ENCODE measurements at regions not wholly inside any gene's neighbourhood (a gene's known extent, or its start where the extent isn't known, plus 50 kb on each side); places are given as distances from the start of the nearest gene placed in this dataset.
"Not testable (repeated sequence)": the region's sequence is repeated elsewhere in the genome, so short reads cannot be mapped to it uniquely, and the experiment has no call there.

DNA sequence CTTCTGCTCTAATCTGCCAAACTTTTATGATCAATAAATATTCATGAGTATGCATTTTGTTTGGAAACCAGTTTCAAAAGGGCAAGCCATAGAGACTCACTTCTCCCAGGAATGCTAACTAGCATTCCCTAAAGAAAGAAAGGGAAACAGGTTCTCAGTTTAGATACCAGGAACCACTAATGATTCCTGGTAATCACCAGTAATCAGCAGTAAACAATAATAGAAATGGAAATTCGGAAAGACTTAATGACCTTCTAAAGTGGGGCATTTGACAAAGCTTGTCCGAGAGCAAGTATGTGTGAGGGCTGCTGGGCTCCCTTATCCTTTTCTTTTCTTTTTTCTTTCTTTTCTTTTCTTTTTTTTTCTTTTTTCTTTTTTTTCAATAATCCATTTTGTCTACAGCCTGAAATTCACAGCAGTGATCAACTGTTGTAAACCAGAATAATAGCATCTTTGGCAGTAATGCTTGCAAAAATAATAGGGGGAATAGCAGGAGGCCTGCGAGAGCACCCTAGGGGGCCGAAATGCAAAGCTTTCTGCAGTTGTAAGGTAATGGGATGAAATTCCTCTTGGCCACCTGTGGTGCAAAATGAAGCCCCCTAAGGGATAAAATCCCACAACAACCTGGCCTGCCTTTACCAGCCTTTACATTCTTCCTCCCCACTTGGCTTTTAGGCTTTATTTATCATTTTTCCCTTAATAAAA, 253.2 kb downstream of the ZPLD1 start:
- no peak for DNase-seq

DNA sequence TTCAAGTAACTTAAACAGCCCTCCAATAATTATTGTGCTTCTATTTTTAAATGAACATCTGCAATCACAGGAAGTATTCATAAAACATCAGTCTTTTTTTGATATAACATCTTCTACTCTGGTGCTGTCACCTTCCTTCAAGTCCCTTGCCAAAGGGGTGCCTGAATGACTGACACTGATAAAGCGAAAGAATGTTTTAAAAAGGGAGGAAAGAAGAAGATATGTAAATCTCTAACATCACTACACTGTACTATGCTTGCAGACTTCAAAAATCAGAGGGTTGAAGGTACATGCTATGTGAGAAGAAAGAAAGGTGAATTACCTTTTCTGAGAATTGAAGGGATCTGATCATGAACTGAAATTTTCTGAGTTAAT, 253.7 kb downstream of the ZPLD1 start:
- no peak for DNase-seq

DNA sequence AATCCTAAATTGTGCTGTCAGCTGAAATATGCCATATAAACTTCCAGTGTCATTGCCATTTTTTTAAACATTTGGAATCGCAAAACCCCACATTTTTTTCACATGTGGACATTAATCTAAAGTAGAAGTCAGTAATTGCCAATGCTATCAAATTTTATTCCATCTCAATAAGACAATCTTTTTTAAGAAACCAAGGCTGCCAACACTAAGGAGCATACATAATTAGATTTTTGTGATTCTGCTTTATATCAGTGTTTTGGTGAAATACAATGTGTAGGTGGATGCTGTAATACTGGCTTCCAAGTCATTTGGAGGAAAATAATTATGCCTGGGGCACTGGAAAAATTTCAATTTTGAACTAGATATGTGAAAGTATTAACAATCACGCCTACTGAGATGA, 256.7 kb downstream of the ZPLD1 start:
- DNase-seq, result no peak

DNA sequence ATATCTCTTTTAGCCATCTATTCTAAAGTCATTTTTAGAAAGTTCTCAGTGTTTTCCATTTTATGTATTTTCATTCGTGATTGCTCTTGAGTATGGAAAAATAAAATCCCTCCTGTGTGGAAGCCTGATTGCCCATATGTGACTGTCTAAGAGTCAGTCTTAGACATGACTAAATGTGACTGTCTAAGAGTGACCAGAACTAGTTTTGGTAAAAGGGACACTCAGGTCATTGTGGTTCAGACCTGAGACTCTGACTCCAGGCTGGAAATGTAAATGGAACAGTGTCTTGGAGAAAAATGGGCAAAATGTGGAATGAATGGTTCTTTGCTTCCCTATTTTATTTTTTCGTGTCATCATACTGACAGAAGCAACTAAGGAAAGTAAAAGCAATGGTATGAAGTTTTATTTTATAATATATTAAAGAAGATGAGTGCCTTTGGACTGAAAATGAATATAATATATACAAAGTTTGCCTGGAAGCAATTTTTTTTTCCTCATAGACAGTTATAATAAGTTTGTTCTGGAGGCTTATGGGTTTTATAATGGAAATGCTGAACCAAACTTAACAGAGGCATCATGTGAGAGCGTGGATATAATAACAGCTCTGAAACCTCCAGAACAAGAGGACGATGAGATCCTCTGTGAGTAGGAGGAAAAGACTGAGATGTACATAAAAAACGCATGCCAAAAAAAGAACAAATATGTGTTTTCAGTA, 264.4 kb downstream of the ZPLD1 start:
- DNase-seq, result no peak

DNA sequence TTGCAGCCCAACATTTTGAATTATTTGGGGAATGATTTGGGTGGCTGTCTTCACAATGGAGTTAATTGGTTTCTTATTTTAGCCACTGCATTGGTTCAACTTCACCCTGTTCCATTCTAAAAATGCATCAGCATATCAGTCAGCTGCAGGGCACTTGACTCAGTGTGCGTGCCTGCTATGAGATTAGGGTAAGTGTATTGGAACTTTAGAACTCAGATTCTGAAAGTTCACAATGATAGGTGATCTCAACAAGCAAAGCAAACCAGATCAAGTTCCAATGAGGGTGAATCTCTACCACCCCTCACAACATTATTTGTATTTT, 265.0 kb downstream of the ZPLD1 start:
- no peak for DNase-seq

DNA sequence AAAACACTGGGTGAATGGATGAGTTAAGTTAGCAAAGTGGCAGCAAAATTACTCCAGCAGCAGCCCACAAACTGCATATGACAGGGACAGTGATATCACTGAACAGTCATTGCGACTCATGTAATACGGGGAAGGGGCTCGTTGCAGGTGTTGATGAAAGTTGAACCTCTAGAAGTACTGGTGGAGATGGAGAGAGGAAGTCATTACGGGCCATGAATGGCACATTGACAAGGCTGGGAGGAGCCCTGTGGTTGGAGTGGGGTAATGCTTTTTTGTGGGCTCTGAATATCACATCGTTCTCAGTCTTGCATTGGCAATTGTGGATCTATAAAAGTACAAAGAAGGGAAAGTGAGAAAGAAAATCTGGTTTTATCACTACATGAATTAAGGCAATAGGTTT, 278.1 kb downstream of the ZPLD1 start:
- no peak for DNase-seq

DNA sequence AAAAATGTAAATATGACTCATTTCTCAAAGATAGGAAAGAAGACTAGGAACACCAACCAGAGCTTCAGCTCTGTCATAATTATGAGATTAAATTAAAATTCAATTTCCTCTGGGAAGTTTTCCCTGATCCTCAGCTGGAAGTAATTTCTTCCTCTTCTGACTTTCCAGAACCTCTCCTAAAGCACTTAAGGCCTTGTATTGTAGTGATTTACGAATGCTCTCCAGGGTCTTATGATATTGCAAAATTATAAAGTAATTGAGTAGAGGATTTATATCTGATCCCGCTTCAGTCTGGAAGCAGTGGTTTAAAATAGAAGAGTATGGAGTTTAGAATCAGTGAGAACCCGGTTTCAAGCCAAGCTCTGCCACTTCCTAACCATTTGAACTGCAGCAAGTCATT, 279.8 kb downstream of the ZPLD1 start:
- no peak for DNase-seq

DNA sequence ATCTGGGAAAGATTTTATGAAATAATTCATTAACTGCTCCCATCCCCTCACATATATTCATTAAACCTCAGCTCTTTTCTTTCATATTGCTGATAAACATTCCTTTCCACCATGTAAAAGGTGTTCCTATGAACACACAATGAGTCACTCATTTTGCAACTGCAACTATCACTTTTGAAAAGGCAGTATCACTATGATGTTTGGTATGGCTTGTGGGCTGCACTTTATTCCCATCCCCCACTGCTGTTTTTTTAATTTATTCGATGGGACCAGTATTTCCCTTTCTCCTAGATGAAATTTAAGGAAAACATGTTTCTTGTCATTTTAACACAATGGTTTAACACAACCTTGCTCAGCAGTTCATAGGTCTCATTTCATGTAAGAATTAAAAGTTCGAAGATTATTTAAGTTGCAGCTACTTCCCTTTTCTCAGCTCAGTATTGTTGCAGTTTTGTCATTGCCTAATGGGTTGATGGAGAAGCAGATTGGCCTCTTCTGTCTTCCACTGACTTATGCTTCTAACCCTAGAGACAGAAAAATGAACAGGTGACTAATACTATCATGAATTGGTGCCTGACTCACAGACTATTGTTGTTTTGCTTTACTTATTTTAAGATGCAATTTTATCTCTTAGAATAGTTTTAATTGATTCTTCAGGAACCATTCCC, 280.3 kb downstream of the ZPLD1 start:
- DNase-seq, result no peak

DNA sequence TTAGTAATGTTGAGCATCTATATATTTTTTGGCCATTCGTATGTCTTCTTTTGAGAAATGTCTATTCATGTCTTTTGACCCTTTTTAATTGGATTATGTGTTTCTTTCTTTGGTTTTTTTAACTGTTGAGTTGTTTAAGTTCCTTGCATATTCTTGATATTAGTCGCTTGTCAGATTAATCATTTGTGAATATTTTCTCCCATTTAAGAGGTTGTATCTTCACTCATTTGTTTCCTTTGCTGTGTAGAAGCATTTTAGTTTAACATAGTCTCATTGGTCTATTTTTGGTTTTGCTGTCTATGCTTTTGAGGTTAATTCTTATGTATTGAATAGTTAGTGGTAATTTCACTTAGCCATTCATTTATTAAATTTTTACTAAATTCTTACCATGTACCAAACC, 283.8 kb downstream of the ZPLD1 start:
- no peak for DNase-seq

DNA sequence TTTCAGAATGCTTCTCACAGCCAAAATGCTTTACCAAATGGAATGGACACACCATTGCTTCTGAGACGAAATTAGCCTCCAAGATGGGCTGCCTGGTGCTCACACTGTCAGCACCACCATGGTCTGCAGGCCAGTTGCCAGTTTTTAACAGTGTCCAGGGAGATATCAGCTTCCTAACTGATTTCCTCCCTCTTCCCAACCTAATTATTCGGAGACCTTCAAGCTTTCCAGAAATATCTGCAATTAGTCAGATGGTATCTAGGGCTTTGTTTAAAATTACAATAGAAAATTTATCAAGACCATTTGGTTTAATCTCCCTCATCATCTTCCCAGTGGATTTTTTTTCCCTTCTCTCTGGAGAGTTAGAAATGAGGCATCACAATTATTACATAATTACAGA, 287.5 kb downstream of the ZPLD1 start:
- DNase-seq, result no peak

DNA sequence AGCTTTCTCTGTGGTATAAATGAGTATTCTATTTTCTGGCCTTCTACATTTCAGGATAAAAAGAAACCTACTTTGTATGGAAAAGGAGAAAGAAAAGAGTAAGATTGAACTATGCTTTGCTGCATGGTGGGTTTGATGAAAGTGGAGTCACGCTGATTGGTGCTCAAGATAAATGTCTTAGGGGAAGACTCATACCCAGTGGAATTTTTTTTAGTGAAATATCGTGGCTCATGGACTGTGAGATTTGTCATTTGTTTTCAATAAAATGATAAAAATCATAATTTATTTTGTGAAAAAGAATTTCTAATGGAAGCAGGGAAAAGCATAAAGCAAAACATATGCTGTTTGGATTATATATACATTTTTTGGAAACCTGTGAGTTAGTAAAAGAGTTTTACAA, 292.5 kb downstream of the ZPLD1 start:
- no peak for DNase-seq

DNA sequence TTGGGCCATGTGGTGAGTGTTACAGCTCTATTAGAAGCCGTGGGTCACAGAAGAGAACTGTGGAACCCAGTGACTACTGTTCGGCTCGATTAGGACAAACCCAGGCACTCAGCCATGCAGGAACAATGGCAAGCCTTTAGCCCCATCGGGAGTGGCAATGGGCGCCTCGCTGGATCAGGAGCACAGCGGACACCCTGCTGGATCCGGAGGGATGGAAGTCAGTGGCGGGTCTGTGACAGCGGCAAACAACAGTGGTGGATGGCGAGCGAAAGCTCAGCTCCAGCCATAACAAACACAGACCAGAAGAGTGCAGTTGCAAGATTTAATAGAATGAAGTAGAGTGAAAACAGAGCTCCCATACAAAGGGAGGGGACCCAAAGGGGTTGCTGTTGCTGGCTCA, 297.8 kb downstream of the ZPLD1 start:
- not testable (repeated sequence) for DNase-seq

DNA sequence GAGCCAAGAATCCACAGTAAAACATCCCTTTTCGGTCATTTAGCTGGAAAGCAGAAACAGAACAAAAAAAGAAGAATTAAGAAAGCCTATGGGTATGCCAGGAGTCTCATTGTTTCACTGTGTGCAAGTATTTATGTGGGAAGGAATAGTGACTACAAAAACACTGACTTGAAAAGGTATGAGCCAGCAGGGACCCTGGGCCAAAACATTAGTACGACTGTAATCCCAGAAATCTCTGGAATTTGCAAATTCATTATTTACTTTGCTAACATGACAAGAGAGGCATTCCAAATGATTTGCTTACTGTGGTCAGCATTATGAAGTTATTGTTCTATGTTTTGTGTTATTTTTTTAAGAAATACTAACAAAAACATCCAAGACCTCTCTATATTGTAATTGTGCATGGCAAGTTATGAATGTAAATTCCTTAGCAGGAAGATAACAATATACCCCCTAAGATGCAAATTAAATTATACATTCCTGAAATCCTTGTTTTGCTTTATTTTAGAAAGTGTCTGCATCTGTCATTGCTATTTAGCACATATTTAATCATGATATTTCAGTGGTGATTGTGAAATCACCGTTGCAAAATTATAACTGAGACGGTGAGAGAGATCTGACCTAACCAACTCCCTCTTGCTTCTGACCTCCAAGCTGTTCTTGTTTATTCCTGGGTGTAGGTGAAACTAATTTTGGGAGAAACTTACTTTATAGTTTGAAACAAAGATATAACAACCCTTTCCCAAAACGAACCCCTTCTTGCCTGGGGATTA, 299.2 kb downstream of the ZPLD1 start:
- DNase-seq, result no peak

DNA sequence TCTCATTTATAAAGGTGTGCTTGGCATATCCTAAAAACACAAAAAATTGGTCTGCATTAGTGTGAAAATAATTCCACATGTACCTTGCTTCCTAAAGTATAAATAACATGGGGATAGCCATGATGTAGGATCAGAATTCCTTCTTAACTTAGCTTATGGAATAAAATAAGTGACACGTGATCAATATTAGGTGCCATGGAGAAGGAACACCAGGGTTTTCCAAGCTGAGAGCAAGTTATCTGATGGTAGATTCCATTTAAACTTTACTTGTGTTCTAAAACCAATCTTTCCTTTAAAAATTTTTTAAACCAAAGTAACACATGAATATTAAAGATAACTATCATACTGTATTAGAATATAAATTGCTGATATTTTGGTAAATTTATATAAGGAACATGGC, 300.5 kb downstream of the ZPLD1 start:
- DNase-seq, result no peak

DNA sequence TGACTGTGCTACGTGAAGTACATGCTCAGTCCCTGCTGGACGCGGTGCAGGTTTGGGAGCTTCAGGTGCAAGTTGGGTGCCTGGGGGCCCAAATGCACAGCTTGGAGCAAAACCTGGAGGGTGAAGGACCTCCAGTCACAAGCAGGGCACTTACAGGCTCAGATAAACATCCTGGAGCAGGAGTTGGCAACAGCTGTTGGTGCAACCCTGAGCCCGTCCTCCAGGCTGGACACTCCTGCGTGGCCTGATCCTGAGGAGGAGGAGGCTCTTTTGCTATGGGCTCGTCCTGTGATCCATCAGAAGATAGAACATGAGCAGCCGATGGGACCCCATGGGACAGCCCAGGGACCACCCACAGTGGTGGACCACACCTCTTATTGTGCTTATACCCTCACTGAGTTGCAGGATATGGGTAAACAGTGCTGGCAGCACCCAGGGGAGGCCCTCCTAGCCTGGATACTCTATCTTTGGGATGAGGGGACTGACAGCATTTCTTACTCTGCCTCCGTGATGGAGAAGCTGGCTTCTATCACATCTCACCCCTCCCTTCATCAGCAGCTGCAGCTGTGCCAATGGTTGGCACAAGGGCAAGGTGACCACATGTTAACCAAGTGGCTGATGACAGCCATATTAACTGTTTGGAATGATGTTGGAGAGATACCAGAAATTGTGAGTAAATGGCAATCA, 301.6 kb downstream of the ZPLD1 start:
- no peak for DNase-seq

DNA sequence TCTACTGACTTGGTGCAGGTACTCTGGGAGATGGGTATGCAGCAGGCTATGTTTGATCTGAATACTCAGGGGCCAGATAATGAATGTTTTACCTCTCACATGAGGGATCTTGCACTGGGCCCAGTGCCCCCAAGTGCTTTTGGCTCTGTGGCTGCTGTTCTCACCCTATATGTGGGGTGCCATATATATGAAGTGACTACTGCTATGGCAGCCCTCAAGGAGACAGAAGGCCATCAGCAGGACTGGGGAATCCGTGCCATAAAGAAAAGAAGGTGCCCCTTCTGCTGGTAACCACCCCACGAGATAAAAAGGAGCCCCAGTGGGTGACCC, 302.1 kb downstream of the ZPLD1 start:
- no peak for DNase-seq

DNA sequence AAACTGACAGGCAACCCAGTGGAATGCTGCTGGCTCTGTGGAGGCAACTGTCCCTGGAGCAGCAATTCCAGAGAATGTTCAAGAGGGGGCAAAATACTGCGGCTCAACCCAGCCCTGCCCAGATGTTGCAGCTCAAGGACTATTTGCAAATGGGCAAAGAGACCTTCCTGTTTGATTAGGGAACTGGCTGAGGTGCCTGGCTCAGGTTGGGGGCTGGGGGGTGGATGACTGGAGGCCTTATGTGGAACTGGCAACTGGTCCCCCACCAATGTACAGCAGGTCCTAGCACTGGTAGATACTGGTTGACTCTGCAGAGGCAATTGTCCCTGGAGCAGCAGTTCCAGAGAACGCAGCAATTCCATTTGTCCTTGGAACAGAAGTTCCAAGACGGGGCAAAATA, 302.5 kb downstream of the ZPLD1 start:
- DNase-seq, result no peak

DNA sequence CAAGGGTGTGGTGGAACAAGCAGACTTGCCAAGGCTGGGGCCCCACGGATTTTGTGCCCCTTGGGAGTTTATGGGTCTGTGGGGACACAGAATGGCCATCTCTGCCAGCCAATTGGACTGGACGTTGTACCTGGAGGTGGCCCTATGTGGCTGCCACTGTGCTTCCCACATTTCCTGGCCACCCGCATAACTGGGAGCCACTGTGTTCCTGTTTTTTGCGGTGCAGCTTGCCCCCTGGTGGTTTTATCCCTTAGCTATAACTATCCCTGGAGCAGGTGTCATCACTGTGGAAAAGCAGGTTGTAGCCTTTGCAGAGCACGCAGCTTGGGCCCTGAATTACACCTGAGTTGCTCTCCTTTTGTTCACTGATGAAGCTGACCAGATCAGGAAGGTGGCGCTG, 306.3 kb downstream of the ZPLD1 start:
- DNase-seq, result no peak

DNA sequence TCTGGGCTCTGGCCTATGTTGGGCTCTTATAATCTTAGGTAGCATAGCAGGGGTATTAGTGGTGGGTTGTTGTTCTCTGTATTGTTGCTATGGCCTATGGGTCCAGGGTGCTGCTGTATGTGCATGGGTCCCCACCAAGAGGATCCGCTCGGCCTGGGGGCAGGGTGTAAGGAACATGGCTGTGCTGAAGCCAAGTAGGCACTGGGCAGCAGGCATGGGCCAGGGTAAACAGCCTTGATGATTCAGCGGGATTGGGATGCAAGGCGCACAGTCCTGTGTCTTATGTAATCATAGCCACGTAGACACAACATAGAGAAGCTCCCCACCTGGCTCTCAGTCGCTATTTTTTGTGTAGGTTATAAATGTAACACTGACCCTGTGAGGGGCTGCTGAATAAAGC, 306.9 kb downstream of the ZPLD1 start:
- DNase-seq, result no peak

DNA sequence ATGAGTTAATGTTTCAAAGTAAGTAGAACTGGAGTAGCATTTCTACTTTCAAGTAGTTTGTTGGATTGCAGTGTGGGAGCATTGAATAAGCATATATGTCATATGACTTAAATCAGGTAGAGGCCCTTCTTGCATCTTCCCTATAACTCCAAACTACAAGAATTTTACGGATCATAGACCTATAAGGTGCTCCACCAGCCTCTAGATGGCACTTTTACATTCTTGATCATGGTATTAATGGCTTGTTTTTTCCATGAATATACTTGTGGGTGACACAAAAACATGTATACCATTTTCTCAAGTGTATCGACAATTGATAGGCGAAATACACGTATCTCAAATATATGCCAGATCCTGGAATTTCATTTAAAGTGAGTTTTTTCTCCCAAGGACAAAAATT, 311.1 kb downstream of the ZPLD1 start:
- no peak for DNase-seq

DNA sequence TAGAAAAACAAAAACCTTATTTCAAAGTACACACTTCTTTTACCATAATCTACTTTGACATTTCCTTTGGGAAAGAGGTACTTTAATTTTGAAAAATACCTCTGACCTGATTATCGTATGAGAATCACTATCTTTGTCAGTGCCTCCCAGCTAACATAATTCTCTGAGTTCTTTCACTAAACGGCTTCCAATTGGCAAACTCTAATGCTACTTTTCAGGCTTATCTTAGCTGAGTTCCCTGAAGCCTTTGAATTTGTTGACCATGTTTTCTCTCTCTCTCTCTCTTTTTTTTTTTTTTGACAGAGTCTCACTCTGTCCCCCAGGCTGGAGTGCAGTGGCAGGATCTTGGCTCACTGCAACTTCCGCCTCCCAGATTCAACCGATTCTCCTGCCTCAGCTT, 312.8 kb downstream of the ZPLD1 start:
- DNase-seq, result no peak

DNA sequence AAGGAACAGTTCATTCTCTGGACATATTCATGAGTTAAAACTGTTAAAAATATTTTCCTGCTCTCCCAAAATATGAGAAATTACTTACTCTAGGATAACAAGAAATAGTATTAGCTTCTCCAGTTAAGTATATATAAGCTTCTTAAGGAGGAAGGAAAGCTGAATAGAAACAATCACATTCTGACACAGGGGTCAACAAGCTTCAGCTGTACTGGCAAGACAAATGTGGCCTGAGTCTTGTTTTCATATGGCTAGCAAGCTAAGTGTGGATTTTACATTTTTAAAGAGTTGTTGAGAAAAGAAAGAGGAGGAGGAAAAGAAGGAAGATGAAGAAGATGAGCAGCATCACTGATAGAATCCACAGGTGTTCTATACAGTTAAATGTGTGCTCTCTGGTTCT, 313.8 kb downstream of the ZPLD1 start:
- no peak for DNase-seq

DNA sequence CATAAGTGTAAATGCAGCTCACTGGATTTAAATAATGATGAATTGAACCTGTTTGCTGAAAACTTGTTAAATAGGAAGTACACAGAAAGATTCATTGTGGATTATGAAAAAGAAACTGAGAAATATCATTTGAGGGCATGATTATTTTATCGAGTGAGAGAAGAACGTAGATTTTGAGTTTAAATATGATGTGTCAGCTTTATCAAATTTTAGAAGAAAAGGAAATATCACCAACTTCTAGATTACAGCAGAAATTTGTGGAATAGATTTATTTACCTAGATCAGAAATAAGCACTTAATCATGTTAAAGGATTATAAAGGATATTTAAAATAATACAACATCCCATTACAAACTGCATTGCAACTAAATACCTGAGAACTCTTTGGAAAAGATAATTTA, 315.5 kb downstream of the ZPLD1 start:
- DNase-seq, result no peak
